ENCODE measurements at regions not wholly inside any gene's neighbourhood (a gene's known extent, or its start where the extent isn't known, plus 50 kb on each side); places are given as distances from the start of the nearest gene placed in this dataset.

- ATAC-seq (peak in 1 of 2 donors; percentile 12), DNase-seq (no peak)
- intact Hi-C loops (cut with DNase I) = no loop called here
Observed at GRCh38 chrX:49773993-49774392, 55.1 kb upstream of the PAGE4 start.

- intact Hi-C loops (cut with DNase I) = no loop called here
- no peak for ATAC-seq
- DNase-seq = no peak
Observed at GRCh38 chrX:49767236-49767635, 61.9 kb upstream of the PAGE4 start.

GRCh38 chrX:49762175-49762720, 66.5 kb upstream of the PAGE1 start:
- intact Hi-C loops (cut with DNase I) = no loop called here
- ATAC-seq = no peak
- DNase-seq = no peak

- intact Hi-C loops (cut with DNase I) = no loop called here
- ATAC-seq (no peak), DNase-seq (no peak)
Observed at GRCh38 chrX:49761481-49761880, 65.7 kb upstream of the PAGE1 start.

GRCh38 chrX:49760290-49760890, 64.6 kb upstream of the PAGE1 start:
- intact Hi-C loops (cut with DNase I) = no loop called here
- no peak for DNase-seq
- ATAC-seq = no peak

GRCh38 chrX:49756692-49757091, 60.9 kb upstream of the PAGE1 start:
- DNase-seq = no peak
- ATAC-seq = no peak
- intact Hi-C loops (cut with DNase I) = no loop called here

GRCh38 chrX:49754233-49754857, 58.6 kb upstream of the PAGE1 start:
- no peak for DNase-seq
- intact Hi-C loops (cut with DNase I) = no loop called here
- no peak for ATAC-seq

- ATAC-seq (no peak), DNase-seq (no peak)
- intact Hi-C loops (cut with DNase I) = no loop called here
Observed at GRCh38 chrX:49753691-49754090, 57.9 kb upstream of the PAGE1 start.

GRCh38 chrX:49748211-49748956, 52.6 kb upstream of the PAGE1 start:
- DNase-seq = no peak
- no peak for ATAC-seq
- intact Hi-C loops (cut with DNase I) = no loop called here

- intact Hi-C loops (cut with DNase I) = no loop called here
- no peak for DNase-seq
- no peak for ATAC-seq
Observed at GRCh38 chrX:49746306-49746705, 50.5 kb upstream of the PAGE1 start.

Data from left cardiac atrium (tissue), 4 donors.